Prostate gland (tissue), 2 donors: ENCODE measurements at regions not wholly inside any gene's neighbourhood (a gene's known extent, or its start where the extent isn't known, plus 50 kb on each side); places are given as distances from the start of the nearest gene placed in this dataset.
A peak's percentile ranks its signal among the peaks of the same experiment; 100 is the strongest.

Source experiments
- DNase-seq: peaks from one replicate; pipeline ENCODE4 v3.0.0-alpha.2; 2019; ENCODE audit warnings: low spot score
- H3K27ac ChIP-seq, 2 donors: fragments of 200-600 bp; sonication (generic); 2 replicates each; pipeline ENCODE4 v1.5.1; 2017 to 2019
- H3K27me3 ChIP-seq: fragments of 200-600 bp; sonication (generic); replicated peaks from 2 replicates; pipeline ENCODE4 v1.5.1; 2019; ENCODE audit not compliant: insufficient read depth
- H3K36me3 ChIP-seq, 2 donors: fragments of 200-600 bp; sonication (generic); 1 replicate in 1 of 2; 2 replicates in 1 of 2; pipeline versions ENCODE4 v1.5.1 to v1.8.1; 2017 to 2019
- H3K4me1 ChIP-seq: fragments of 200-600 bp; sonication (generic); replicated peaks from 2 replicates; pipeline ENCODE4 v1.5.1; 2019
- H3K4me3 ChIP-seq, 2 donors: fragments of 200-600 bp; sonication (generic); 2 replicates each; pipeline ENCODE4 v1.5.1; 2017 to 2019
- H3K9me3 ChIP-seq: fragments of 200-600 bp; sonication (generic); 2 replicates; pipeline ENCODE4 v1.5.1; 2017
- POLR2A ChIP-seq: fragments of 450-650 bp; IDR thresholded peaks from one replicate; pipeline ENCODE4 v1.6.1; 2016; ENCODE audit warnings: antibody characterized with exemption, mild to moderate bottlenecking
- POLR2AphosphoS5 ChIP-seq: sonication (generic); formaldehyde crosslinking; IDR thresholded peaks from one replicate; pipeline ENCODE4 v1.6.1; 2017; ENCODE audit warnings: antibody characterized with exemption
- WGBS: methylation state at CpG from one replicate; pipeline ENCODE4 v1.1.5; 2018; 5-methylcytosine and 5-hydroxymethylcytosine counted together
- intact Hi-C: fragments of 100-400 bp; cut with DNase I; formaldehyde crosslinking; loops from one replicate; pipeline ENCODE4 v1.14.2; 2022
- TF ChIP-seq, protein P1 (sequence below), 4 experiments: fragments of 200-600 bp in 2 of 4; fragments of 450-650 bp in 2 of 4; sonication (generic) in 2 of 4; IDR thresholded peaks; 1 replicate in 3 of 4; 2 replicates in 1 of 4; pipeline ENCODE4 v1.5.1; 2016 to 2019; ENCODE audit warnings: antibody characterized with exemption in 4 of 4, mild to moderate bottlenecking in 2 of 4, moderate library complexity in 2 of 4

GRCh38 chr20:4084096-4084495 lies 64.5 kb upstream of the SMOX start:
- H3K4me1 ChIP-seq = no peaks in the 10 kb centered on the region
- H3K27me3 ChIP-seq = no peaks in the 10 kb centered on the region
- TF ChIP-seq, protein P1, sequence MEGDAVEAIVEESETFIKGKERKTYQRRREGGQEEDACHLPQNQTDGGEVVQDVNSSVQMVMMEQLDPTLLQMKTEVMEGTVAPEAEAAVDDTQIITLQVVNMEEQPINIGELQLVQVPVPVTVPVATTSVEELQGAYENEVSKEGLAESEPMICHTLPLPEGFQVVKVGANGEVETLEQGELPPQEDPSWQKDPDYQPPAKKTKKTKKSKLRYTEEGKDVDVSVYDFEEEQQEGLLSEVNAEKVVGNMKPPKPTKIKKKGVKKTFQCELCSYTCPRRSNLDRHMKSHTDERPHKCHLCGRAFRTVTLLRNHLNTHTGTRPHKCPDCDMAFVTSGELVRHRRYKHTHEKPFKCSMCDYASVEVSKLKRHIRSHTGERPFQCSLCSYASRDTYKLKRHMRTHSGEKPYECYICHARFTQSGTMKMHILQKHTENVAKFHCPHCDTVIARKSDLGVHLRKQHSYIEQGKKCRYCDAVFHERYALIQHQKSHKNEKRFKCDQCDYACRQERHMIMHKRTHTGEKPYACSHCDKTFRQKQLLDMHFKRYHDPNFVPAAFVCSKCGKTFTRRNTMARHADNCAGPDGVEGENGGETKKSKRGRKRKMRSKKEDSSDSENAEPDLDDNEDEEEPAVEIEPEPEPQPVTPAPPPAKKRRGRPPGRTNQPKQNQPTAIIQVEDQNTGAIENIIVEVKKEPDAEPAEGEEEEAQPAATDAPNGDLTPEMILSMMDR (IDR thresholded peaks at IDR 0.05) = no peak
- TF ChIP-seq POLR2A = no peak
- no peak for TF ChIP-seq POLR2AphosphoS5
- no peak overlapping the region for H3K27ac ChIP-seq
- H3K36me3 ChIP-seq = no peaks in the 10 kb centered on the region
- DNase-seq = no peak
- no peaks in the 10 kb centered on the region for H3K9me3 ChIP-seq
- H3K4me3 ChIP-seq = no peak overlapping the region
- intact Hi-C loops = no loop called here
- 95% methylated on average over 1 of the region's 1 CpG for WGBS

DNA sequence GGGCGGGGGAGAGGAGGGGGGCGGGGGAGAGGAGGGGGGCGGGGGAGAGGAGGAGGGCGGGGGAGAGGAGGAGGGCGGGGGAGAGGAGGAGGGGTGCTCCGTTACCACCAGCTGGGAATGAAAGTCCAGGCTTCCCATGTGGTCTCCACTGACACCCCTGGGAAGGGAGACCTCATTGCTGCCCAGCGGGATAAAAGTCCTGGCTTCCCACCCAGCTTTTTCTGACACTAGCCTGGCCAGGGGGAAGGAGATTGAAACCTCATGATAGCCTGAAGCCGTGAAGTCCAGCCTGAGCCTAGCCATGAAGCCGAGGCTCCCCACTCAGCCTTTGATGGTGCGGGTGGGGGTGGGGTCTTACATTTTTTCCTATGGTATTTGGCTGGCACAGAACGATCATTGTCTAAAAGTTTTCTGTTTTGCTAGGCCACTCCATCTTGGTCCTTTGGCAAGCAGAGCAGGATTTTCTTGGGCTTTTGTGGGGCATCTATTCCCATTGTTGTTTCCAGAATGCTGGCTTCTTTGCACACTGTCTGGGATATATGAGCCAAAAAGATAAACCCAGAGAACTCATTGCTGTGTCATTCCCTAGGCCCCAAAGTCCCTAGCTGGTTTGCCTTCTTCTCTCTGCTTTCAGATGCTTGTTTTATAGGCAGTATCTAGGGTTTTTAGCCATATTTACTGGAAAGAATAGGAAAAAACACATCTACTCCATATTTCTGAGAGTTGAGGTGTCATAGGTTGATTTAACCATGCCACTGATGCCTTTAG lies 65.3 kb upstream of the SMOX start:
- no peaks in the 10 kb centered on the region for H3K27me3 ChIP-seq
- H3K4me3 ChIP-seq = no peak overlapping the region
- intact Hi-C loops = no loop called here
- TF ChIP-seq POLR2AphosphoS5 (no peak), POLR2A (no peak)
- TF ChIP-seq, protein P1 (IDR thresholded peaks at IDR 0.05) = no peak
- no peak for DNase-seq
- H3K4me1 ChIP-seq = no peaks in the 10 kb centered on the region
- H3K9me3 ChIP-seq = no peaks in the 10 kb centered on the region
- H3K36me3 ChIP-seq = no peaks in the 10 kb centered on the region
- no peak overlapping the region for H3K27ac ChIP-seq
- WGBS = 23% methylated on average over 8 of the region's 11 CpGs

- 59% methylated on average over 7 of the region's 7 CpGs for WGBS
- intact Hi-C loops = no loop called here
- no peak for DNase-seq
- H3K4me1 ChIP-seq = no peaks in the 10 kb centered on the region
- H3K27ac ChIP-seq = no peak overlapping the region
- no peak overlapping the region for H3K4me3 ChIP-seq
- H3K27me3 ChIP-seq = no peaks in the 10 kb centered on the region
- TF ChIP-seq POLR2AphosphoS5 = no peak
- no peak for TF ChIP-seq POLR2A
- TF ChIP-seq, protein P1 (IDR thresholded peaks at IDR 0.05) = no peak
- H3K9me3 ChIP-seq = no peaks in the 10 kb centered on the region
- H3K36me3 ChIP-seq = no peaks in the 10 kb centered on the region
Measured at GRCh38 chr20:4082406-4083097, 66.1 kb upstream of the SMOX start.

DNA sequence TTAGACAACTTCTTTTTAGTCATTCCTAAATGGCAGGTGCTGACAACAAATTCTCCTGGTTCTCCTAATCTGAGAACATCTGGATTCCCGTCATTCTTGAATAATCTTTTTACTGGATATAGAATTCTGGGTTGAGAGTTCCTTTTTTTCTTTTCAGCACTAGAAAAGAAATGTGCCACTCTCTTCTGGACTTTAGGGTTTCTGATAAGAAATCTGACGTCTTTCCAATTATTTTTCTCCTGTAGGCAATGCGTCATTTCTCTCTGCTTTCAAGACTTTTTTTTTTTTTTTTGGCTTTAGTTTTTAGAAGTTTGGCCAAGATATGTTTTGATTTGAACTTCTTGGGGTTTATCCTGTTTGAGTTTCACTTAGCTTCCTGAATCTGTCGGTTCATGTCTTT lies 66.1 kb upstream of the RNF24 start:
- WGBS = 80% methylated on average over 4 of the region's 4 CpGs
- Histone ChIP-seq H3K4me1 (no peaks in the 10 kb centered on the region), H3K27ac (no peak overlapping the region), H3K9me3 (no peaks in the 10 kb centered on the region), H3K27me3 (no peaks in the 10 kb centered on the region), H3K4me3 (no peak overlapping the region), H3K36me3 (no peaks in the 10 kb centered on the region)
- no peak for DNase-seq
- intact Hi-C loops = no loop called here
- TF ChIP-seq, protein P1 (IDR thresholded peaks at IDR 0.05) = no peak
- no peak for TF ChIP-seq POLR2AphosphoS5
- no peak for TF ChIP-seq POLR2A

DNA sequence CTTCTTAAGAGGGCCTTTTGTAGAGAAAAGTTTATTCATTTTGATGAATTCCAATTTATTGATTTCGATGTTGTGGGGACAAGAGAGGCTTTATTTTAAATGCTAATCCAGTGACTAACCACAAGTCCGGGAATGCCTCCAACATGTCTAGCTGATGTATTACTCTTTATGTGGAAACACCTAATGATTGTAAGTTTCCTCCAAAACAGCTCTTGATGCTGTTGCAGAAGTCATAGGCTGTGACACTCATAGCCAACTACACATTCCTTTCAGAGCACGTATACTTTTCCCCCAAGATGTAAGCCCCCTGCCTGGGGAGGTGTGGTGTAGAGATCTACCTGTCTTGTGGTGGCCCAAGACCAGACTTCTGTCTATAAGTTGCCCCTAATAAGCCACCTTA lies 61.3 kb upstream of the RNF24 start:
- peak; percentile 28 for TF ChIP-seq POLR2AphosphoS5
- TF ChIP-seq POLR2A = no peak
- no peak overlapping the region for H3K27ac ChIP-seq

More for the DNA sequence above, 61.3 kb upstream of the RNF24 start:
- intact Hi-C loops = no loop called here
- DNase-seq = peak; percentile 50
- H3K4me1 ChIP-seq = no peaks in the 10 kb centered on the region
- 10% methylated on average over 3 of the region's 3 CpGs for WGBS
- no peaks in the 10 kb centered on the region for H3K36me3 ChIP-seq
- no peaks in the 10 kb centered on the region for H3K27me3 ChIP-seq
- H3K4me3 ChIP-seq = no peak overlapping the region
- H3K9me3 ChIP-seq = no peaks in the 10 kb centered on the region
